A673 (cell line): ENCODE measurements at regions not wholly inside any gene's neighbourhood (a gene's known extent, or its start where the extent isn't known, plus 50 kb on each side); places are given as distances from the start of the nearest gene placed in this dataset.

ENCODE experiments used
- BruUV-seq: library from RNA; stranded (reverse); fragments of 400-500 nt; replicated peaks from 2 replicates; lab custom pipeline; 2021; lab: Mats Ljungman, UMichigan
- CTCF ChIA-PET: fragments of 300-600 bp; sonication (Branson Sonifier 250); formaldehyde crosslinking; loops from one replicate; lab custom pipeline; 2022; ENCODE audit warnings: antibody characterized with exemption; lab: Charles Lee
- POLR2A ChIA-PET: fragments of 300-600 bp; sonication (Branson Sonifier 250); formaldehyde crosslinking; loops from one replicate; lab custom pipeline; 2022; ENCODE audit warnings: antibody characterized with exemption; ENCODE audit not compliant: low non-redundant PET; lab: Charles Lee
- DNase-seq: peaks from one replicate; pipeline ENCODE4 v3.0.0-alpha.2; 2015; ENCODE audit warnings: low spot score
- H3K27ac ChIP-seq: fragments of 200-600 bp; sonication (generic); 2 replicates; pipeline ENCODE4 v1.5.1; 2016; ENCODE audit warnings: mixed run types, low read depth, mild to moderate bottlenecking, mixed read lengths, antibody characterized with exemption, low read length; ENCODE audit not compliant: poor library complexity, severe bottlenecking
- H3K27me3 ChIP-seq: fragments of 200-600 bp; sonication (generic); replicated peaks from 2 replicates; pipeline ENCODE4 v1.6.1; 2017; ENCODE audit warnings: mixed run types, low read depth, mild to moderate bottlenecking, mixed read lengths, antibody characterized with exemption, low read length; ENCODE audit not compliant: insufficient read depth, poor library complexity
- H3K36me3 ChIP-seq: fragments of 200-600 bp; sonication (generic); 2 replicates; pipeline ENCODE4 v1.6.1; 2016; ENCODE audit warnings: mixed run types, mild to moderate bottlenecking, mixed read lengths, antibody characterized with exemption, low read length; ENCODE audit not compliant: insufficient read depth, poor library complexity, severe bottlenecking
- H3K4me1 ChIP-seq: fragments of 200-600 bp; sonication (generic); 2 replicates; pipeline ENCODE4 v1.6.1; 2017; ENCODE audit warnings: mixed run types, mild to moderate bottlenecking, mixed read lengths, antibody characterized with exemption, low read length; ENCODE audit not compliant: insufficient read depth, poor library complexity, severe bottlenecking
- H3K4me3 ChIP-seq: fragments of 200-600 bp; sonication (generic); 2 replicates; pipeline ENCODE4 v1.5.1; 2016; ENCODE audit warnings: low read depth, mixed run types, mild to moderate bottlenecking, mixed read lengths, low read length; ENCODE audit not compliant: poor library complexity, severe bottlenecking
- H3K9me3 ChIP-seq: fragments of 200-600 bp; sonication (generic); 2 replicates; pipeline ENCODE4 v1.6.1; 2016; ENCODE audit warnings: mixed run types, low read depth, mild to moderate bottlenecking, mixed read lengths, antibody characterized with exemption, low read length; ENCODE audit not compliant: poor library complexity, severe bottlenecking
- EZH2 ChIP-seq: fragments of 200-600 bp; sonication (generic); IDR thresholded peaks from 2 replicates; pipeline ENCODE4 v1.6.1; 2017; ENCODE audit warnings: borderline replicate concordance, low read depth, mild to moderate bottlenecking, mixed read lengths, antibody characterized with exemption, low read length; ENCODE audit not compliant: poor library complexity, severe bottlenecking
- intact Hi-C: fragments of 100-400 bp; cut with micrococcal nuclease; formaldehyde crosslinking; loops from one replicate; pipeline ENCODE4 v1.10.0; 2022; ENCODE audit not compliant: unreplicated experiment
- TF ChIP-seq, protein P1 (sequence below): fragments of 300-800, 200-600 bp; sonication (generic); conservative IDR thresholded peaks from 2 replicates; pipeline ENCODE4 v1.5.1; 2017; ENCODE audit warnings: low read depth, mild to moderate bottlenecking, antibody characterized with exemption, low read length, moderate library complexity, mixed read lengths

- Histone ChIP-seq H3K27ac (no peak overlapping the region), H3K4me3 (no peak overlapping the region), H3K36me3 (no peaks in the 10 kb centered on the region), H3K9me3 (no peaks in the 10 kb centered on the region), H3K4me1 (no peaks in the 10 kb centered on the region), H3K27me3 (no peaks in the 10 kb centered on the region)
- POLR2A ChIA-PET: no interaction called here
- intact Hi-C loops: no loop called here
- CTCF ChIA-PET: no interaction called here
- DNase-seq: no peak
- TF ChIP-seq, protein P1, sequence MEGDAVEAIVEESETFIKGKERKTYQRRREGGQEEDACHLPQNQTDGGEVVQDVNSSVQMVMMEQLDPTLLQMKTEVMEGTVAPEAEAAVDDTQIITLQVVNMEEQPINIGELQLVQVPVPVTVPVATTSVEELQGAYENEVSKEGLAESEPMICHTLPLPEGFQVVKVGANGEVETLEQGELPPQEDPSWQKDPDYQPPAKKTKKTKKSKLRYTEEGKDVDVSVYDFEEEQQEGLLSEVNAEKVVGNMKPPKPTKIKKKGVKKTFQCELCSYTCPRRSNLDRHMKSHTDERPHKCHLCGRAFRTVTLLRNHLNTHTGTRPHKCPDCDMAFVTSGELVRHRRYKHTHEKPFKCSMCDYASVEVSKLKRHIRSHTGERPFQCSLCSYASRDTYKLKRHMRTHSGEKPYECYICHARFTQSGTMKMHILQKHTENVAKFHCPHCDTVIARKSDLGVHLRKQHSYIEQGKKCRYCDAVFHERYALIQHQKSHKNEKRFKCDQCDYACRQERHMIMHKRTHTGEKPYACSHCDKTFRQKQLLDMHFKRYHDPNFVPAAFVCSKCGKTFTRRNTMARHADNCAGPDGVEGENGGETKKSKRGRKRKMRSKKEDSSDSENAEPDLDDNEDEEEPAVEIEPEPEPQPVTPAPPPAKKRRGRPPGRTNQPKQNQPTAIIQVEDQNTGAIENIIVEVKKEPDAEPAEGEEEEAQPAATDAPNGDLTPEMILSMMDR: no peak
- no peak for TF ChIP-seq EZH2
- BruUV-seq: no TSS peak
These were observed 194.7 kb upstream of the SOX4 start for GRCh38 chr6:21398741-21399325.

- no peak for DNase-seq
- no peaks in the 10 kb centered on the region for H3K9me3 ChIP-seq
- ChIA-PET POLR2A (no interaction called here), CTCF (no interaction called here)
- no peak overlapping the region for H3K27ac ChIP-seq
- TF ChIP-seq, protein P1: no peak
- TF ChIP-seq EZH2: no peak
- H3K36me3 ChIP-seq: no peaks in the 10 kb centered on the region
- intact Hi-C loops: no loop called here
- no peaks in the 10 kb centered on the region for H3K4me1 ChIP-seq
- H3K4me3 ChIP-seq: no peak overlapping the region
- no TSS peak for BruUV-seq
- H3K27me3 ChIP-seq: no peaks in the 10 kb centered on the region
These were observed 191.2 kb upstream of the SOX4 start for GRCh38 chr6:21402368-21402767.

DNA sequence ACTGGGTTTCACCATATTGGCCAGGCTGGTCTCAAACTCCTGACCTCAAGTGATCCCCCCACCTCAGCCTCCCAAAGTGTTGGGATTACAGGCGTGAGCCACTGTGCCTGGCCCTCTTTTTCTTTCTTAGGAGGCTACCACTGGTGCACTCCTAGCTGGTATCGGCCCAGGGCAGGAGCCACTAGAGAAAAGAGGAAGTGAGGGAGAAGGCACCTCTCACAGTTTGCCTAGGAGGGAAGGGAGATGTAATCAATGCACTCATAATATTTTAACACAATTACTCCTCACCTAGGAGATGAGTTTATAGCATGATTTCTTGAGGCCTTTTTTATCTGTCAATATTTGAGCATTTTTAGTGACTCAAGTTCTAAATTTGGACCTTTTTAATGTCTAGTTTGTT, 189.0 kb upstream of the SOX4 start:
- Histone ChIP-seq H3K27me3 (no peaks in the 10 kb centered on the region), H3K4me3 (no peak overlapping the region), H3K4me1 (no peaks in the 10 kb centered on the region), H3K27ac (no peak overlapping the region), H3K9me3 (no peaks in the 10 kb centered on the region), H3K36me3 (no peaks in the 10 kb centered on the region)
- intact Hi-C loops: no loop called here
- POLR2A ChIA-PET: no interaction called here
- no peak for TF ChIP-seq EZH2
- BruUV-seq: no TSS peak
- CTCF ChIA-PET: no interaction called here
- no peak for DNase-seq

- Histone ChIP-seq H3K27ac (no peak overlapping the region), H3K27me3 (no peaks in the 10 kb centered on the region), H3K36me3 (no peaks in the 10 kb centered on the region), H3K4me3 (no peak overlapping the region), H3K4me1 (no peaks in the 10 kb centered on the region), H3K9me3 (no peaks in the 10 kb centered on the region)
- BruUV-seq: no TSS peak
- ChIA-PET POLR2A (no interaction called here), CTCF (no interaction called here)
- intact Hi-C loops: no loop called here
- no peak for DNase-seq
- TF ChIP-seq, protein P1: no peak
- TF ChIP-seq EZH2: no peak
These were observed 187.2 kb upstream of the SOX4 start for GRCh38 chr6:21406316-21406715.
